Glutamatergic neuron (in vitro differentiated cells): ENCODE measurements at regions not wholly inside any gene's neighbourhood (a gene's known extent, or its start where the extent isn't known, plus 50 kb on each side); places are given as distances from the start of the nearest gene placed in this dataset.

Experiments used
- DNase-seq: peaks from one replicate; pipeline ENCODE4 v3.0.0; 2022
- H3K27ac Mint-ChIP-seq: one replicate; pipeline ENCODE4 v1.8.0; 2020; ENCODE audit warnings: mild to moderate bottlenecking, mixed read lengths, inconsistent platforms; ENCODE audit not compliant: unreplicated experiment
- H3K27me3 Mint-ChIP-seq: one replicate; pipeline ENCODE4 v1.8.0; 2020; ENCODE audit warnings: mild to moderate bottlenecking, moderate library complexity, mixed read lengths, inconsistent platforms; ENCODE audit not compliant: unreplicated experiment
- H3K36me3 Mint-ChIP-seq: one replicate; pipeline ENCODE4 v1.8.0; 2020; ENCODE audit warnings: mild to moderate bottlenecking, mixed read lengths, inconsistent platforms; ENCODE audit not compliant: unreplicated experiment
- H3K4me1 Mint-ChIP-seq: one replicate; pipeline ENCODE4 v1.8.0; 2020; ENCODE audit warnings: mild to moderate bottlenecking, low read depth, mixed read lengths, inconsistent platforms; ENCODE audit not compliant: unreplicated experiment
- H3K4me3 Mint-ChIP-seq: one replicate; pipeline ENCODE4 v1.8.0; 2020; ENCODE audit warnings: mild to moderate bottlenecking, mixed read lengths, inconsistent platforms; ENCODE audit not compliant: unreplicated experiment
- H3K9me3 Mint-ChIP-seq: one replicate; pipeline ENCODE4 v1.8.0; 2020; ENCODE audit warnings: mild to moderate bottlenecking, moderate library complexity, mixed read lengths, inconsistent platforms; ENCODE audit not compliant: unreplicated experiment
- TF ChIP-seq, protein P1 (sequence below): fragments of 200-600 bp; sonication (generic); IDR thresholded peaks from one replicate; pipeline ENCODE4 v1.5.0; 2021; ENCODE audit not compliant: partially characterized antibody, unreplicated experiment

DNA sequence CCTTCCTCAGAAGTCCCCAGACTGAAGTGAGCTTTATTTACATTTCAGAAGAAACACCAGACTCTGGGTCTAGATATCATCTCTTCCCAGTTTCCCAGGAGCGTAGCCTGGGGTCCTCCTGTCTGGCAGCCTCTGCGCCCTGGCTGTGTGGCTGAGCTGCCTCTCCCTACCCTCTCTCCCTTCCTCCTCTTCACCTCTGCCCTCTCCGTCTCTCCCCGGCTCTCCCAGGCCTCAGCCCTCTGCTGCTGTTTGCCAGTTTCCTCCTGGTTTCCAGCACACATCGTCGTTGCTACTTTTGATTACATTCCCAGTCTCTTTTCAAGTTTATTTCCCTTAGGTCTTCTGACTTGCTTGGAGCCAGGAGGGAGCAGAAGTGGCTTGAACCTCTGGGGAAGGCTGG, 91.1 kb upstream of the DISP3 start:
- no peak for DNase-seq
- peaks cover 9% of the 10 kb centered on the region for H3K27me3 Mint-ChIP-seq
- no peak overlapping the region for H3K27ac Mint-ChIP-seq
- H3K4me3 Mint-ChIP-seq: no peak overlapping the region
- H3K4me1 Mint-ChIP-seq: peaks cover 8% of the 10 kb centered on the region
- no peaks in the 10 kb centered on the region for H3K36me3 Mint-ChIP-seq
- TF ChIP-seq, protein P1, sequence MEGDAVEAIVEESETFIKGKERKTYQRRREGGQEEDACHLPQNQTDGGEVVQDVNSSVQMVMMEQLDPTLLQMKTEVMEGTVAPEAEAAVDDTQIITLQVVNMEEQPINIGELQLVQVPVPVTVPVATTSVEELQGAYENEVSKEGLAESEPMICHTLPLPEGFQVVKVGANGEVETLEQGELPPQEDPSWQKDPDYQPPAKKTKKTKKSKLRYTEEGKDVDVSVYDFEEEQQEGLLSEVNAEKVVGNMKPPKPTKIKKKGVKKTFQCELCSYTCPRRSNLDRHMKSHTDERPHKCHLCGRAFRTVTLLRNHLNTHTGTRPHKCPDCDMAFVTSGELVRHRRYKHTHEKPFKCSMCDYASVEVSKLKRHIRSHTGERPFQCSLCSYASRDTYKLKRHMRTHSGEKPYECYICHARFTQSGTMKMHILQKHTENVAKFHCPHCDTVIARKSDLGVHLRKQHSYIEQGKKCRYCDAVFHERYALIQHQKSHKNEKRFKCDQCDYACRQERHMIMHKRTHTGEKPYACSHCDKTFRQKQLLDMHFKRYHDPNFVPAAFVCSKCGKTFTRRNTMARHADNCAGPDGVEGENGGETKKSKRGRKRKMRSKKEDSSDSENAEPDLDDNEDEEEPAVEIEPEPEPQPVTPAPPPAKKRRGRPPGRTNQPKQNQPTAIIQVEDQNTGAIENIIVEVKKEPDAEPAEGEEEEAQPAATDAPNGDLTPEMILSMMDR: no peak
- peaks cover 4% of the 10 kb centered on the region for H3K9me3 Mint-ChIP-seq

DNA sequence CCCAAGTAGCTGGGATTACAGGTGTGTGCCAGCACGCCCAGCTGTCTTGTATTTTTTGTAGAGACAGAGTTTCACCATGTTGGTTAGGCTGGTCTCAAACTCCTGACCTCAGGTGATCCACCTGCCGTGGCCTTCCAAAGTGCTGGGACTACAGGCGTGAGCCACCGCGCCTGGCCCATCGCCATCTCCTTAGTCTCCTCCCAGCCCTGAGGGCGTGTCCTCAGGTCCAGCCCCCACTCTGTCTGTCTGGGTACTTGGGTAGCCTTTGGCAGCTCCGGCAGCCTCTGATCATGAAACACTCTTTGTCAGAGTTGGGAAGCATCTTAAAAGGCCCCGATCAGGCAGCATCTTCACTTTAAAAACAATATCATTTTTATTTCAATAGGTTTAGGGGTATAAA, 90.3 kb upstream of the DISP3 start:
- H3K4me3 Mint-ChIP-seq: no peak overlapping the region
- no peak for DNase-seq
- no peak overlapping the region for H3K27ac Mint-ChIP-seq
- TF ChIP-seq, protein P1: no peak
- H3K9me3 Mint-ChIP-seq: peaks cover 4% of the 10 kb centered on the region
- peaks cover 9% of the 10 kb centered on the region for H3K27me3 Mint-ChIP-seq
- no peaks in the 10 kb centered on the region for H3K36me3 Mint-ChIP-seq
- H3K4me1 Mint-ChIP-seq: peaks cover 8% of the 10 kb centered on the region

DNA sequence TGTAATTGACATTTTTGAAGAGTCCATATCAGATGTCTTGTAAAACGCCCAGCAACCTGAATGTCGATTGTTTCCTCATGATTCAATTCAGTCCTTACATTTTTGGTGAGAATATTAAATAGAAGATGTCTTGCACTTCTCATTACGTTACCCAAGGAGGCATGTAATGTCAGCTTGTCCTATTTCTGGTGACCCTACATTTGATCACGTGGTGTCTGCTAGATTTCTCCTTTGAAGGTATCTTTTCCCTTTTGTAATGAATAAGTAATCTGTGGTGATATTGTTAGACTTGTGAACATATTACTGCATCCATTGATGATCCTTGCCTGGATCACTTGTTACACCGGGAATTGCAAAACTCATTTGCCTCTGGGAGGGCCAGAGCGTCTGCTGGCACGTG, 87.6 kb upstream of the DISP3 start:
- no peak overlapping the region for H3K27ac Mint-ChIP-seq
- TF ChIP-seq, protein P1: no peak
- peaks cover 12% of the 10 kb centered on the region for H3K27me3 Mint-ChIP-seq
- no peak for DNase-seq
- H3K36me3 Mint-ChIP-seq: no peaks in the 10 kb centered on the region
- peaks cover 7% of the 10 kb centered on the region for H3K9me3 Mint-ChIP-seq
- H3K4me3 Mint-ChIP-seq: no peak overlapping the region
- peaks cover 12% of the 10 kb centered on the region for H3K4me1 Mint-ChIP-seq

DNA sequence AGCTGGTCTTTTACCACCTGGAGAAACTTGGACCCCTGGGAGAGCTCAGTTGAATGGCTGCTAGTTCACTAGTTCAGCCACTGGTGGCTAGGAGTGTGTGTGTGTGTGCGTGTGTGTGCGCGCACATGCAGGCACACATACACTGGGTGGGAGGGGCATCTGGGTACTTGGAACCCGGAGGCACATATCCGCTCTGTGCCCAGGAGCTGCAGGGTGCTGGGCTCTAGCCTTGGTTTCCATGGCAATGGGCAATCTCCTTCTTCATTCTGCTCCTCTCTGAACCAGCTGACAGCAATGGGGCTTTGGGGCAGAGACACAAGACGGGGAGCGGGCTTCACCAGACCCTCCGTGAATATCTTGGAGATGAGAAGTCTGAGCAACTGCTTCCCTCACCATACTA, 87.1 kb upstream of the DISP3 start:
- no peaks in the 10 kb centered on the region for H3K36me3 Mint-ChIP-seq
- no peak overlapping the region for H3K27ac Mint-ChIP-seq
- TF ChIP-seq, protein P1: no peak
- H3K9me3 Mint-ChIP-seq: peaks cover 6% of the 10 kb centered on the region
- peaks cover 14% of the 10 kb centered on the region for H3K4me1 Mint-ChIP-seq
- peaks cover 12% of the 10 kb centered on the region for H3K27me3 Mint-ChIP-seq
- no peak for DNase-seq
- H3K4me3 Mint-ChIP-seq: no peak overlapping the region

DNA sequence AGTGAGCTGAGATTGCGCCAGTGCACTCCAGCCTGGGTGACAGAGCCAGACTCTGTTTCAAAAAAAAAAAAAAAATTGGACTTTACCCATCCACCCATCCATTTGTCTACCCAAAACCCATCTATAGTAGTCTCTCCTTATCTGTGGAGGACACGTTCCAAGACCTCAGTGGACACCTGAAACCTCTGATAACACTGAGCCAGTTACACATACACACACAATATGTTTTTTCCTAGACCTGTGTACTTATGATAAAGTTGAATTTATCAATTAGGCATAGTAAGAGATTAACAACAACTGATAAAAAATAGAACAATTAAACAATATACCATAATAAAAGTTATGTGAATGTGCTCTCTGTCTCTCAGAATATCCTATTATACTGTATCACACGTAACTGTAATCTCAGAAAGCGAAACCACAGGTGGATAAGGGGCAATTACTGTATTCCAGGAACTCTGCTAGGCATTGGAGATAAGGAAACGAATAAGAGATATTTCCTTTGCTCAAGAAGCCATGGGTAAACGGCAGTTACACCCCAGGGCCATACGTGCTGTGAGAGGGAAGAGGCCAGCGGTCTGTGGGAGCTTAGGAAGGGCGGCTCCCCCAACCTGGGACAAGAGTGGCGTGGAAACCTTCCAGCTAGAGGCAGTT, 84.2 kb upstream of the DISP3 start:
- Mint-ChIP-seq H3K9me3 (peaks cover 9% of the 10 kb centered on the region), H3K4me3 (no peak overlapping the region), H3K36me3 (no peaks in the 10 kb centered on the region), H3K27me3 (peaks cover 12% of the 10 kb centered on the region), H3K4me1 (peaks cover 19% of the 10 kb centered on the region), H3K27ac (no peak overlapping the region)
- TF ChIP-seq, protein P1: no peak
- DNase-seq: no peak
